HG02571 (cell line): ENCODE measurements at regions not wholly inside any gene's neighbourhood (a gene's known extent, or its start where the extent isn't known, plus 50 kb on each side); places are given as distances from the start of the nearest gene placed in this dataset.

Experiments
- ATAC-seq: cut with Tn5 transposase; IDR thresholded peaks from one replicate; pipeline ENCODE4 v1.9.1; 2021; ENCODE audit warnings: mild to moderate bottlenecking, moderate library complexity; ENCODE audit not compliant: unreplicated experiment

DNA sequence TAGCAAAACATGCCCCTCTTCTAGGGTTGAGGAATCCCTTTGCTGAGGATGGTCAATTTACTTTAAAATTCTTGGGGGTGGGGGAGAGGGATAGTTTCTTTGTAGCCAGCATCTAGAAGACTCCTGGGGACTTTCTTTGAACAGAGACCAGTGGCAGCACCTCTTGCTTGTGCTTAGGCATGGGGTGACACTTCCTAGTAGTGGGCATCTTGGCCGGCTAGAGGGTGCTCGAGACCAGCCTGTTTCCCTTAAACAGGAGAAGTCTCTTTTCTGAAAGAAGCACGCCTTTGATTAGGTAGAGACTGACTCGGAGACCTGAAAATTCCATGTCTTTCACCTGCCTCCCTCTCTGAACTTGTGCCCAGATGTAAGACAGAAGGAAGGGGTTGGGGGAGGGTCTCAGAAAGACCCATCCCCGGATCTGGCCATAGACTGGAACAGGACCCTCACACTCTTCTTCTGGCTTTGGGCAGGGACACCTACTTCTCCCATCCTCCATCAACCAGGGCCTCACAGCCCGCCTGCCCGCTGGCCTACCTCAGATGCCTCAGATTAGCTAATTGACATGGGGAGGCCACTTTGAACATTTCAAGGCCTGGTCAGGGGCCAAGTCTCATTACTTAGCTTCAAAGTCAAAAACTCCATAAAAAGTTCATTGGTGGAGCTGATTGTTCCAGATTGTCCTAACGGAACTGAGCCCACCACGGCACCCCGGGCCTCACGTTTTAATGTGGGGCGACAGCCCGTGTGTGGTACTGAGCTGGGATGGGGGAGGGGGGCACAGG is 172.2 kb downstream of the CDC5L start:
- no peak for ATAC-seq

DNA sequence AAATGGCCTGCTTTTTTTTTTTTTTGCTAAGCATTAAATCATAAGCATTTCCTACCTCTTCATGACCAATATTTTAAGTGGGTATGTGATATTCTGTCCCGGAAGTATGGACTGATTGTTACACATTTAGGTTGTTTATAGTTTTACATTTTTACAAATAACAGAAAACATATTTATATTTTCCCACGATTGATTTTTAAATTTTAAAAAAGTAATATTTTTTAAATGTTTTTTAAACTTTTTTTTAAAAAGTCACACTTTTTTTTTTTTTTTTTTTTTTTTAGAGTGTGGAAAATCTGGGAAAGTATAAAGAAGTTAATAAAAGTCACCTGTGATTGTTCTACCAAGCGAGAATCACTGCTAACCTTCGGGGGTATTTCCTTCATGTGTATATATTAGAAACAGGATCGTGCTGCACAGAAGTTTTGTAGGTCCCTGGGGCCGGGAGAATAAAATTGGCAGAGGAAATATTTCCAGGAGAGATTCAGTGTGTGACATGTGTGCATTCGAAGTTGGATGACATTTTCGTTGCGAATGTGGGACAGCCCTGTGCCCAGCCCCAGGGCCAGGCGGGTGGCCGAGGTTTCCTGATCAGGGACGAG is 173.1 kb downstream of the CDC5L start:
- no peak for ATAC-seq

DNA sequence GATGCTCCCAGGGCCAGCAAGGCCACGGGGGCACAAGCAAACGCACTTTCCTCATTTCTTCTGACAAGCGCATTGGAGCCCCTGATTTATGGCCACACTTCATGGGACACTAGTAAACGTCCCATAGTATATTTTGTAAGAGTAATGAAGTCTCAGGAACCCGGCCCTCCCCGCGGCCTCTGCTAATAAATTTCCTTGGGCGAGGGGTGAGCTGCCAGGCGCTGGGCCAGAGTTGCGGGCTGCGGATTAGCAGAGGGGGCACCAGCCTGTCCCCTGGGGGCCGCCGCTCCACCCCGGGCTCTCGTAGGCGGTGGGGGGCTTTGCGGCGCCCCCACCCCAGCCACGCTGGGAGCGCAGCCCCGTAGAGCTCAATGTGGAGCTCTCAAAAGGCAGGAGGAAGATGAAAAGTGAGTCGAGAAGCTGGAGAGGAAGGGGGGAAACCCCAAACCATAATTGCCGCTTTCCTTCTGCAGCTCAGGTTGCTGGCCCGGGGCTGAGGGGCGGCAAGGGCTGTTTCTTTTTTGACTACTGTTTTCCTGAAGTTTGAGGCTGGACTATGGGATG is 173.6 kb downstream of the CDC5L start:
- no peak for ATAC-seq

DNA sequence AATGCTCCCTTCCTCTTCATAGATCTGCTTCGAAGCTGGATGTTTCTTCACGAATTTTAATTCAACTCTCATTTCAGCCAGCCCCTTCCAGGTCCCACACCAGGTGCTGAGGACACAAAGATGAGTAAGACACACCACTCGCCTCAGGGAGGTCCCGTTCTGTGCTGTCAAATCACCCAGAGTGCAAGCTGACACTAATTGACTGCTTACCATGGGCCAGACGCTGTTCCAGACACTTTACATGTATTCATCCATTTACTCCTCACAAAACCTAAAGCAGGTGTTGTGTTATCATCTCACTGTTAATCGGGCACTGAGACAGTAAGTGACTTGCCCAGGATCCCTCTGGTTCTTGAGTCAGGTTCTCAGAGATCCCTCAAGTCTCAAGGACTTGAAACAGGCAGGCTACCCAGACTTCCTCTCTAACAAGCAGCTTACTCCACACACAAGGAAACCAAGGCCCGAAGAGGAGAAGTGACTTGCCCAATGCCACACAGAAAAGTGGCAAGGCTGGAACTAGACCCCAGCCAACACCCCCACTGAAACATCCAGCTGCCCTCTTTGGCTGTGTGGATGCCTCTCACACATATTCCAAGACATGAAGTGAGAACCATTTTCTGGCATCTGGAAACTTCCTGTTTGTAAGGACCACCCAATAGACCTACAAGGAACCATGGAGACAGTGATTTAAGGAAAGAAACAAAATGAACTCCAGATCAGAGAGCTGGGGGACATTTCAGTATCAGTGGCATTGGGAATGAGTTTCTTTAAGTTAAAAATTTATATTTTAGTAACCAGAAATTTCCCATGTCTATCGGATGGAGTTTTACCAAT is 174.5 kb downstream of the CDC5L start:
- no peak for ATAC-seq

DNA sequence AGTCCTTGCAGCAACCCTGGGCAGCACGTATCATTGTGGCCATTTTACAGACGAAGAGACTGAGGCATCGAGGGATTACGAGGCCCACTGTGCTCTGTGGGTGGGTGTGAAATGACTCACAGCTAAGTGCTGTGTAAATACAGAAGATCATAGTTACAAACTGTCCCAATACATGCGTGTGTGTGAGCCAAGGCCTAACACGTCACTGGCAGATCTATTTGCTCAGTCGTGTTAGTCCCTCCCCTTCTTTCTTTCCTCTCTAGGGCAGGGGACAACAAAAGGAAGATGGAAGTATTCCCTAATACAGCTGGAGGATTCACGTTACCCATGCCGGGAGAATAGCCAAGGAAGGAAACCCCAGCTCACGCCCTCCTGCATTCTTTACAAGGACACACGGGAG is 175.9 kb downstream of the CDC5L start:
- no peak for ATAC-seq

DNA sequence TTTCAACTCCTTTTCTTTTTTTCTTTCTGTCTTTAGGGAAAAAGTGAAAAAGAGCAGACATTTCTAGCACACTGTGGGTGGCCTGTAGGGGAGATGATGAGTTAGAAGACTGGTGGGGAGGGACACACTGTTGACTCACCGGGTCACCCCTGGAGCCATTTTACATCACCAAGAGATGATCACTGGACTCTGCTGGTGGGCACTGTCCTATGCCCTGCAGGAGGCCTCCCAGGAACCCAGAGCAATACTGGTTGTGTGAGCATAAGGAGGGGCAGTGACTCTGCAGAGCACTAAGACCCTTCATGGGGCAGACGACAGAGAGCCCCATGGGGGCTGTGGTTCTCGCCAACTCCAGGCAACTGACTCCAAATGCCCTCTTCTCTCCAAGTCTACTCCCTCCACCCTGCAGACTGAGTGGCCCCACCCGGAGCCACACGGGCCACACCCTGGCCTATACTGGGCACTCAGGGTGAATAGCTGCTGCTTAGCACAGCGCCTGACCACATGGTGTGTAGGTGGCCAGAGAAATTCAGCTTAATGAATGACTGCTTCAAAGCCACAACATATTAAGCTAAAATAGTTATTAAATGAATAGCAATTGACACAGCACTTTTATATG is 177.5 kb downstream of the CDC5L start:
- no peak for ATAC-seq

DNA sequence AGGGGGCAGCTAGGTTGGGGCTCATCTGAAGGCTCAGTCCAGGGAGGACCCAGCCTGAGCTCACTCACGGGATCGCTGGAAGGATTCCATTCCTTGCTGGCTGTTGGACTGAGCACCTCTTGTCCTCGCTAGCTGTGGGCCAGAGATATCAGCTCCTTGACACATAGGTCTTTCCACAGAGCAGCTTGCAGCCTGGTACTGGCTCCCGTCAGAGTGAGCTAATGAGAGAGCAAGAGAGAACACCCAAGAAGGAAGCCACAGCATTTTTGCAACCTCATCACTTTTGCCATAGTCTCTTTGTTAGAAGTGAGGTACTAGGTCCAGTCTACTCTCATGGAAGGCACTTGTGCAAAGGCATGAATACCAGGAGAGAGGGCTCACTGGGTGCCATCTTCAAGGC is 179.9 kb downstream of the CDC5L start:
- no peak for ATAC-seq

DNA sequence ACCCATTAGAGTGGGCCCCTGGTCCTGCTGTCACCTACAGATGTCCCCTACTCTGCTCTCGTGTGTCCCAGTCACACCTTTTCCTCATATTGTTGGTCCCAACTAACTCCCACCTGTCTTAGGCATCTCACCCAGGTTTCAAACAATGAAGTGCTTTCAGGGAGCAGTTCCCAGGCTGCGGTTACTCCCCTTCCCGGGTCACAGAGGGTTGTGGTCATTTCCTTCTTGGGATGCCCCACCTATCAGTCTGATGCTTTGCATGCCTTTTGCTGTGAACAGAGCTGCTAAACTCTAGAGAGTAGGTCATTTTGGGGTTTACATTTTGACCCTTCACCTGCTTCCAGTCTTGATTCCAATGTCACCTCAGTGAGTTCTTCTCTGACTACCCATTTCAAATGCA is 181.6 kb downstream of the CDC5L start:
- ATAC-seq: no peak

DNA sequence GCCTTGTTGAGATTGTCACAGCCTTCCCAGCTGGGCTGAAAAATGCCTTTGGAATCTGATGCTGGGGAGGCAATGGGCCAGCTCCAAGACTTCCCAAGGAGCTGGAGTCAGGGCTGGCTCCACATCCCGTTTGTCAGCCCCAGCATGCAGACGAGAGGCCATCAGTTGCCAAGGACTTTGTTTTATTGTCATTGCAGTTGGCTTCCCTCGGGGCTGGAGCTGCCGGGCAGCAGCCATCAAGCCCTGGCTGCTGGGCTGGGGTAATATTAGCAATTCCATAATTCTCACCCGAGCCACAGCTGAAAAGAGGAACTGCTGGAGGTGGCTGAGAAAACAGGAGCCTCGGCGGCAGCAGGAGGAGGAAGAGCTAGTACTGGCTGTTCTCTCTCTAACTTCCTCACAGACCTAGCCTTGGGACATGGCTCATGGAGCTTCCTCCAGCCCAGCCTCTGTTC is 182.5 kb downstream of the CDC5L start:
- ATAC-seq: no peak

DNA sequence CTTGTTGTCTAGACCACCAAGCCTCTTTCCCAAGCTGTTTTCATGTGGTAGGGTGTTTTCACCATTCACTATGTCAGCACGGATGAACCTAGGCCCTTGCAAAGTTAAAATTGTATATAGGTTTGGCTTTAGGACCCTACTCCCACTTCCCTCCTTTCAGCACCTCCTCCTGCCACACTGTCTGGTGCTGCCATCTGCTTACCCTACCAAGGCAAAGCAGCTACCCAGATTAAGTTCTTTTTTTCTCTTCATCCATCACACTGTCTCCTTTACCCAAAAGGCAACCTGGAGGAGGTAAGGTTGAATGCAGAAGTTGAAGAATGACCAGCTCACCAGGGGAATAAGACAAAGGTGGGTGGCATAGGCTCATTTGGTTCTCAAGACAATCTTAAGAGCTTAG is 184.0 kb downstream of the CDC5L start:
- no peak for ATAC-seq

DNA sequence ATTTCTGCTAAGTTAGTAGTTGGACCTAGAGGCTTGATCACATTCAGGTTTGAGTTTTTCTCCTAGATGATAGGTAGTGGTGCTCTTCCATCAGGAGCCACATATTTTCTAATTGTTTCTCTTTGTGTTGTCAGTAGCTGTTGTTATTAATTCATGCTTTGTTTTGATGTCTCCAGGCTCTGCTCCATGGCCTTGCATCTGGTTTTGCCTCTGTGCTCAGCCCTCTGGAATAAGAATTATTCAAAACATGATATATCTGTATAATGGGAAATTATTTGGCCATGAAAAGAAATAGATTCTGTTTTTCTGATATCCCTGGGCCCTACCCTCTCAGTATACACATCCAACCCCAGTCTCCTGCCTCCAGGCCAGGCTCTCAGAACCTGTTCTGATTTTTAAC is 184.8 kb downstream of the CDC5L start:
- no peak for ATAC-seq

DNA sequence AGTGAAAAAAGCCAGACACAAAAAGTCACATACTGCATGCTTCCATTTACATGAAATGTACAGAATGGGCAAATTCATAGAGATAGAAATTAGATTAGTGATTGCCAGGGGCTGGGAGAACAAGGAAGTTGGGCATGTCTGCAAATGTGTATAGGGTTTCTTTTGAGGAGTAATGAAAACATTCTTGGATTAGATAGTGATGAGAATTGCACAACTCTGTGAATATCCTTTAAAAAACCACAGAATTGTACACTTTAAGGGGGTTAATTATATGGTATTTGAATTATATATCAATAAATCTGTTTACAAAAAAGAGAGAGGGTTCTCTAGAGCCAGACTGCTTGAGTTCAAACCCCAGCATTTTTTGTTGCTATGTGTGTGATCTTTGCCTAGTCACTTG is 188.1 kb downstream of the CDC5L start:
- ATAC-seq: no peak

DNA sequence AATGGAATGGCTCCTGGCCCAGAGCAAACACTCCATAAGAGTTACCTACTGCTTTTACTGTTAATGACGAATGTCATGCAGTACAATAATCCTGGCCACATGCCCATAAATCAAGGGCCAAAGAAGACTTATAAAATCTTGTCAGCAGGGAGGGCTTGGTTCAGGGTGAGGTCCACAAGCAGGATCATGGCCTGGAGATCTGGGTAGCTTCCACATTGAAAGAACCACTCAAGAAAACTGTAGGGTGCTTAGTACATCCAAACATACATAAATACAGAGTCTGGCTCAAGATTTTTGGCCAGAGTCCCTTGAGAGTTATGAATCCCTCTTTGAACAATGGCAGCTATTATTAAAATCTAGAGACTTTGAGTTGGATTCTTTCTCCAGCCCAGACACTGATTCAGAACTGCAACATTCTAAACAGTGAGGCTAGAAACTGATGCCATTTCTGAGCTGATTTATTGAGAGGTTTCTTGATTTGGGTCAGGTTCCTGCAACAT is 188.7 kb downstream of the CDC5L start:
- ATAC-seq: no peak

DNA sequence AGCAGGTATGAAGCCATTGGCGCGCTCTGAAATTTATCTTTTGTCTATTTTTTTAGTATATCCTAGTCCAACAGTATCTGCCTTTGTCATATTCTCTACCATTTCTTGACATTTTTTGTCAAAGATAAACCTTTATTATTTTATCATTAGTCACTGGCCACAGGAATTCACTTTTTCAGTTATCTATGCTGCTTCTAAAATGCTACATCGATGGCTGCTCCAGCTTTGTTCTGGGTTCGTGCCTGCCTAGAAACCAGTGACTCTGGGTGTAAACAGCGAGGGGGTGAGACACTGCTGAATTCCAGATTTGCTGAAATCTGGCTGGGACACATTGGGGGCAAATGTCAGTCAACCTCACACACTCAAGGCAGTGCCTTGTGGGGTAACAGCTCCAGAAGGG is 193.4 kb downstream of the CDC5L start:
- no peak for ATAC-seq

DNA sequence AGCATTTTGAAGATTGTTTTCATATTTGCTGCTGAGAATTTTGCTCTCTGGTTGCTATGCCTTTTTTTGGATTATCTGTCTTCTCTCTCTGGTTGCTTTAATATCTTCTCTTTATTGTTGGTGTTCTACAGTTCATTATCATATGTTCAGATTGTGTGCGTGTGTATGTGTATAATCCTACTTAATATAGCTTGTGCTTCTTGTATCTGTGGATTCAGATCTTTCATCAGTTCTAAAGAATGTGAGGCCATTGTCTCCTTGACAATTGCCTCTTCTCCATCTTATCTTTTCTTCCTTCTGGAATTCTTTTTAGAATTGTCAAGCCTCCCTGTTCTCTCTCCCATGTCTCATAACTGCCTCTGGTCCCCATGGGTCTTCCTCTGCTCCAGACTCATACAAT is 195.4 kb downstream of the CDC5L start:
- ATAC-seq: no peak

DNA sequence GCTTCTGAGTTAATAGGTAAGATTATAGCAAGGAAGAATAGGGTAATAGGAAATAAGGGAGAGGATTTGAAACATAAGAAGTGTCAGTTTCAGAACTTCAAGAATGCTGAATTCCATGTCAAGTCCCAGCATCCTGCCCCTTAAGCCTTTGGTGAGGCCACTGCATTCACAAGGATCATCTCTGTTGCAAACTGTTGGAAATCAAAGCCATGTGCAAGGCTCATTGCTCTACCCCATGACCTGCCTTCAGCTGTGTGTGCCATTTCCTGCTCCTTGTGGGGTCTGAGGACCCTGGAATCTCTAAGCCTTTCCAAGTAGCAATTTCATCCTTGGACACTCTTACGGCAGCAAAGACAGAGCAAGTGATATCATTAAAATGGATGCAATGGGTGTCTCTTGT is 203.0 kb downstream of the CDC5L start:
- ATAC-seq: no peak

DNA sequence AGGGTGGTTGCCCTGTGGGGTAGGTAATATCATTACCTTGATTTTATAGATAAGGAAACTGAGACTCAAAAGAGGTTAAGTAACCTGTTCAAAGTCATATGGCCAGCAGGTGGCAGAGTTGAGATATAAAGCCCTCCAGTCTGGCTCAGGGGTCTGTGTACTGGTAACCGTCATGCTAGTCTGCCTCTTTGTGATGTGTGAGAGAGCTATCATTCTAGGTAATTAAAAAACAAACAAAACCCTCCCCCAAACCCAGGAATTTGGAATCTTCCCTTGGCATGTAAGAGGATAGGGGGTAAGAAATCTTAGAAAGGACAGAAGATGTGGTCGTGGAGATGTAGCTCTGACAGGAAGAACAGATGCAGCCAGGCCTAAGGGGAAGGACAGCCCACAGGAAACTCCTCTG is 206.0 kb downstream of the CDC5L start:
- no peak for ATAC-seq

DNA sequence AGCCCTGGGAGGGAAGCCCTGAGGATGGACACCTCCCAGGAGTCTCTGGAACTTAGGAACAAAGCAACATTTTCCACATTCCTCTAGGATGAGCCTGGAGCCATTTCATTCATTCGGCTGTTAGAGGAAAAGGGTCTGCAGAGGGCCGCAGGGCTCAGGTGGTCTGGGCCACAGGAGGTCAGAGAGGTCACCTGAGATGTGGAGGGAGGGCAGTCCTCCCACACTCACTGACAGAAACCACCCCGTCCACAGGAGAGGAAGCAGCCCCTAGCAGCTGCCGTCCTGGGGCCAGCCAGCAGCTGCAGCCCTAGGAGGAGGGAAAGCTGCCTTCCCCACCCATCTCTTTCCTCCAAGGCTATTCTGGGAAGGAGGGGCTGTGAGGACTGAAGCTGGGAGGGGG is 207.0 kb downstream of the CDC5L start:
- no peak for ATAC-seq

DNA sequence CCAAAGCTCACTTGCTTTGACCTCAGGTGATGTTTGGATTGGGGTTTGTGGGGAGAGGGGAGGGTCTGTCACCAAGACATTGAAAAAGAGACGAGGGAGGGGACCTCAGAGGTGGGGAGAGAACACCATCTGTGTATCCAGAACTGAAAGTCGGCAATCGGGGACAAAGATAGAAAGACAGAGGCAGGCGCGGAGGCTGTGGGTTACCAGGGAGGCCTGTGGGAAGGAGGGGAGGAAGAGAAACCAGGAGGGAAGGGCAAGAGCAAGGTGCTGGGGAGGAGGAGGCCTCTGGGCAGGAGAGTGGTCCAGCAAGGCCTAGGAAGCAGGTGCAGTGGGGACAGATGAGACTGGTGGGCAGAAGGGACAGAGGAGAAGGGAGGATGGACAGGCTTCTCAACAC is 211.2 kb downstream of the CDC5L start:
- no peak for ATAC-seq

DNA sequence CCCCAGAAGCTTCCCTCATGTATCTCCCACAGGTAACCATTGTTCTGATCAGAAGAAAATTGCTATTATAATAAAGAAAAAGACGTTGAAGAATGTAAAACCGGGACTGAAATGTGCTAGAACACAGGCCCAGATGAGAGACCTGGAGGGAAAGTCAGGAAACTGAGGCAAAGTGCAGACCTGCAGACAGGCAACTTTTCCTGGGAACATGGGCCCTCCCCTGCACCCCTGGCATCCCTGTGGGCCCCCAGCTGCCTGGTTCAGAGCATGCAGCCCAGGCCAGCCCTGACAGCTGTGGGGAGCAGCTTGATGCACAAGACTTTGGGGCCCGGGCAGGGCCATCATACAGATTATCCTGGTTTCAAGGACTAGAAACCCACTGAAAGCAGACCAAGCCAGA is 212.2 kb downstream of the CDC5L start:
- ATAC-seq: no peak
